Endothelial cell of umbilical vein (primary cell): ENCODE measurements at regions not wholly inside any gene's neighbourhood (a gene's known extent, or its start where the extent isn't known, plus 50 kb on each side); places are given as distances from the start of the nearest gene placed in this dataset.

Experiments used
- BruUV-seq: library from RNA; stranded (reverse); fragments of 400-500 nt; replicated peaks from 2 replicates; lab custom pipeline; 2021; lab: Mats Ljungman, UMichigan
- CTCF ChIA-PET: fragments of 300-600, 350-600 bp; sonication (Branson Sonifier 250); formaldehyde crosslinking; loops from one replicate; lab custom pipeline; 2021; ENCODE audit warnings: antibody characterized with exemption, inconsistent platforms; lab: Charles Lee
- POLR2A ChIA-PET: fragments of 300-600, 350-600 bp; sonication (Branson Sonifier 250); formaldehyde crosslinking; loops from one replicate; lab custom pipeline; 2021; ENCODE audit warnings: antibody characterized with exemption, inconsistent platforms; lab: Charles Lee
- DNase-seq: peaks from one replicate; pipeline ENCODE4 v3.0.0-alpha.2; 2011; ENCODE audit warnings: low read depth, low spot score
- FAIRE-seq: peaks from 2 replicates; lab custom pipeline; 2011; peaks lifted over from hg19 to GRCh38; lab: Jason Lieb, UNC
- H2AFZ ChIP-seq: 2 replicates; pipeline ENCODE4 v1.6.0; 2012; ENCODE audit warnings: low read depth, low read length, control low read depth, inconsistent platforms
- H3K27ac ChIP-seq: 2 replicates; pipeline ENCODE4 v1.5.1; 2011; ENCODE audit warnings: low read depth, mild to moderate bottlenecking, control low read depth, low read length, moderate library complexity; ENCODE audit not compliant: insufficient read depth
- H3K27me3 ChIP-seq, 2 experiments: 2 replicates each; pipeline versions ENCODE4 v1.6.0 to v1.6.1; 2011; ENCODE audit warnings: low read length in 2 of 2, mixed read lengths in 1 of 2; ENCODE audit not compliant: control insufficient read depth in 2 of 2, insufficient read depth in 2 of 2
- H3K36me3 ChIP-seq, 2 experiments: 2 replicates in 1 of 2; 3 replicates in 1 of 2; pipeline ENCODE4 v1.5.1; 2011; ENCODE audit warnings: low read length in 2 of 2, mild to moderate bottlenecking in 1 of 2, moderate library complexity in 1 of 2; ENCODE audit not compliant: control insufficient read depth in 2 of 2, insufficient read depth in 2 of 2; ENCODE audit errors: extremely low read depth in 1 of 2
- H3K4me1 ChIP-seq: 3 replicates; pipeline ENCODE4 v1.5.1; 2011; ENCODE audit warnings: mild to moderate bottlenecking, low read length; ENCODE audit not compliant: control insufficient read depth, insufficient read depth; ENCODE audit errors: extremely low read depth
- H3K4me2 ChIP-seq: 2 replicates; pipeline ENCODE4 v1.6.1; 2011; ENCODE audit warnings: low read length, control low read depth, mixed read lengths; ENCODE audit not compliant: insufficient read depth
- H3K4me3 ChIP-seq, 3 experiments: fragments of 200-600 bp in 1 of 3; sonication (generic), shearing (Covaris generic) in 1 of 3; replicated peaks in 1 of 3; 2 replicates each; pipeline ENCODE4 v1.5.1; 2011 to 2016; ENCODE audit warnings: control low read depth in 3 of 3, low read length in 3 of 3, mild to moderate bottlenecking in 2 of 3, inconsistent platforms in 1 of 3, low read depth in 1 of 3, moderate library complexity in 1 of 3; ENCODE audit not compliant: insufficient read depth in 1 of 3
- H3K79me2 ChIP-seq: 2 replicates; pipeline ENCODE4 v1.6.0; 2012; ENCODE audit warnings: low read length, inconsistent platforms; ENCODE audit not compliant: control insufficient read depth, insufficient read depth
- H3K9ac ChIP-seq: replicated peaks from 2 replicates; pipeline ENCODE3; 2011; ENCODE audit warnings: low read length, control low read depth; ENCODE audit not compliant: insufficient read depth; ENCODE audit errors: extremely low read depth
- H3K9me1 ChIP-seq: replicated peaks from 3 replicates; pipeline ENCODE4 v1.6.0; 2011; ENCODE audit warnings: mild to moderate bottlenecking, low read length; ENCODE audit not compliant: control insufficient read depth, insufficient read depth; ENCODE audit errors: extremely low read depth
- H3K9me3 ChIP-seq: replicated peaks from 2 replicates; pipeline ENCODE4 v1.5.1; 2012; ENCODE audit warnings: low read length, inconsistent platforms; ENCODE audit not compliant: control insufficient read depth, insufficient read depth
- H4K20me1 ChIP-seq: replicated peaks from 2 replicates; pipeline ENCODE3; 2011; ENCODE audit warnings: mild to moderate bottlenecking, low read length; ENCODE audit not compliant: control insufficient read depth, insufficient read depth; ENCODE audit errors: extremely low read depth
- CTCF ChIP-seq, 2 donors: IDR thresholded peaks; 1 replicate in 1 of 2; 2 replicates in 1 of 2; pipeline ENCODE4 v1.5.1; 2011; ENCODE audit warnings: low read length in 2 of 2, mild to moderate bottlenecking in 2 of 2, moderate library complexity in 2 of 2, control low read depth in 1 of 2, inconsistent platforms in 1 of 2, low read depth in 1 of 2; ENCODE audit not compliant: insufficient read depth in 1 of 2; ENCODE audit errors: extremely low read depth in 1 of 2
- EZH2 ChIP-seq: IDR thresholded peaks from 2 replicates; pipeline ENCODE4 v1.6.1; 2012; ENCODE audit warnings: borderline replicate concordance, low read depth, mild to moderate bottlenecking, moderate library complexity, low read length, inconsistent platforms; ENCODE audit not compliant: severe bottlenecking
- GATA2 ChIP-seq: IDR thresholded peaks from 2 replicates; pipeline ENCODE4 v1.7.0; 2011; ENCODE audit warnings: low read depth, mild to moderate bottlenecking, moderate library complexity, mixed read lengths, low read length; ENCODE audit not compliant: insufficient read length, insufficient read depth
- JUN ChIP-seq: IDR thresholded peaks from 2 replicates; pipeline ENCODE4 v1.6.1; 2011; ENCODE audit warnings: borderline replicate concordance, low read depth; ENCODE audit not compliant: insufficient read length, insufficient read depth
- MAX ChIP-seq: IDR thresholded peaks from 2 replicates; pipeline ENCODE4 v1.6.1; 2011; ENCODE audit not compliant: insufficient read depth, insufficient read length
- MYC ChIP-seq: IDR thresholded peaks from one replicate; pipeline ENCODE4 v1.6.1; 2011; ENCODE audit warnings: mild to moderate bottlenecking, low read depth, low read length
- POLR2A ChIP-seq: IDR thresholded peaks from 2 replicates; pipeline ENCODE4 v1.6.1; 2012; ENCODE audit warnings: low read depth, mild to moderate bottlenecking, control low read depth, low read length
- POLR2AphosphoS5 ChIP-seq: IDR thresholded peaks from 2 replicates; pipeline ENCODE4 v1.6.1; 2012; ENCODE audit warnings: low read depth, mild to moderate bottlenecking, control low read depth, low read length, moderate library complexity; ENCODE audit not compliant: insufficient read depth
- dilution Hi-C: fragments of 300-500 bp; cut with MboI; formaldehyde crosslinking; loops from one replicate; pipeline ENCODE4 v1.15.0; 2019; ENCODE audit warnings: low sequenced_read_pairs; ENCODE audit not compliant: extremely low pct_ligation_motif_present
- intact Hi-C: fragments of 100-400 bp; cut with micrococcal nuclease; formaldehyde crosslinking; loops from one replicate; pipeline ENCODE4 v1.10.0; 2022

DNA sequence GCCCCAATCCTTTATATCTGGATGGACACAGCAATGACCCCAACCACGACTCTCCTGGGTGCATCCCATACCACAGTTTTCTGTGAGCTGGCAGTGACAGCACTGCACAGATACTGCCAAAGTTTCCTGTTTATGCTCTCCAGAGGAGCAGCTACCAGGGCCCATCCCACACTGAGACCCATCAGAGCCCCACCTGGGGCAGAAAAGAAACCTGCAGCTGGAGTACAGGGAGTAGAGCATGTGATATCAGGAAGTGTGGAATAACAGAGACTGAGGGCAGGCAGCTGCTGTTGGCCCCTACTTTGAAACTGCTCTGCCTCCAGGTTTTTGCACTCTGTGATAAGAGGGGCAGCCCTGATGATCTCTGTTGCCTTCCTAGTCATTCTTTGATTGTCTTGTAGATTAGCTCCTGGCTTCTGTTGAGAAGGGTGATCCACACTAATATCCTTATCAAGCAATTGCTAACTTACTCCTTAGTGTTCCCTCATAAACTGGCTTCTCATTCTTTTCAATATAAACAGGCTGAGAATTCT lies 526.3 kb upstream of the TECRL start:
- H3K9ac ChIP-seq, result no peak overlapping the region
- H3K27me3 ChIP-seq, result no peaks in the 10 kb centered on the region
- H3K79me2 ChIP-seq, result no peaks in the 10 kb centered on the region
- no TSS peak for BruUV-seq
- DNase-seq (no peak), FAIRE-seq (no peak)
- intact Hi-C loops, result no loop called here
- ChIA-PET CTCF (no interaction called here), POLR2A (no interaction called here)
- TF ChIP-seq CTCF (IDR thresholded peaks at IDR 0.05; ENCODE audit: extremely low read depth in 1 of 2, insufficient read depth in 1 of 2, low read depth in 1 of 2, low read length in 2 of 2) (no peak), JUN (no peak), POLR2AphosphoS5 (no peak), MAX (no peak), MYC (no peak), GATA2 (no peak), EZH2 (no peak), POLR2A (no peak)
- H4K20me1 ChIP-seq, result no peaks in the 10 kb centered on the region
- H3K4me2 ChIP-seq, result no peak overlapping the region
- no peak overlapping the region for H3K4me3 ChIP-seq
- H3K4me1 ChIP-seq, result no peaks in the 10 kb centered on the region
- no peaks in the 10 kb centered on the region for H3K36me3 ChIP-seq
- no peak overlapping the region for H3K27ac ChIP-seq
- H3K9me1 ChIP-seq, result no peaks in the 10 kb centered on the region
- dilution Hi-C loops, result no loop called here
- H3K9me3 ChIP-seq, result no peaks in the 10 kb centered on the region
- H2AFZ ChIP-seq, result no peak overlapping the region
